GM18511 (cell line): ENCODE measurements at regions not wholly inside any gene's neighbourhood (a gene's known extent, or its start where the extent isn't known, plus 50 kb on each side); places are given as distances from the start of the nearest gene placed in this dataset.
A peak's percentile ranks its signal among the peaks of the same experiment; 100 is the strongest.

Experiments used
- ATAC-seq: cut with Tn5 transposase; IDR thresholded peaks from one replicate; pipeline ENCODE4 v1.9.1; 2021; ENCODE audit warnings: mild to moderate bottlenecking, moderate library complexity; ENCODE audit not compliant: unreplicated experiment

DNA sequence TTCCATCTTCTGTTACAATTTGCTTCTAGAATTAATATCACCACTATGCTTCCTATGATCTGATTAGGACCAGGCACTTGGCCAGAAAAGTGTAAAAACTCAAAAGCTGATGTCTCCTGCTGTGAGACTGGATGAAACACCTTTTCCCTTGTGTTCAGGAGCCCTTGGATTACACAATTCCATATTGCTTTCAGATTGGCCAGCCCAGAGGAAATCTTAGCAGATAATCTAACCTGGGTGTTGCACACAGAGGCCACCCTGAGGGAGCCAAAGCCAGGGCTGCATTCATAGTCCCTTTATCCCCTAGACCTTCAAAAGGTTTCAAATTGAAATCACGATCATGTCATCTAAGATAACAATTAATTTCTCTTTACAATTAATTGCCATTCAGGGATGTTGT is 94.1 kb upstream of the SELENOP start:
- no peak for ATAC-seq

DNA sequence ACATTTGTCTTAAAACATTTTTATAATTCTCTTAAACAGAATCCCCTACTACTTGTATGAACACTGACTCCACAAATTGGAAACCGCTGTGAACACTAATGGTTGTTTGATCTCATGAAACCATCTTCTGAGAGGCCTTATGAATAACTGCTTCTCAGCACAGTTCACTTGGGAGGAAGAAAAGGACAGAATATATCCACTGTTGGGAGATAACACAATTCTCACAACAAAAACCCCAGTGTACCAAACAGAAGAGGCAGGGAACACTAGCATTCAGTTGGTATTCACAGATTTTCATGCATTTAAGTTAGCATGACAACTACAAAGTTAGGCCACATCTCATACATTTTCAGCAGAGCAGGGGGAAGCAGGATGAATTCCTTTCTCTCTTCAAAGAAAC is 89.0 kb upstream of the SELENOP start:
- ATAC-seq = no peak

DNA sequence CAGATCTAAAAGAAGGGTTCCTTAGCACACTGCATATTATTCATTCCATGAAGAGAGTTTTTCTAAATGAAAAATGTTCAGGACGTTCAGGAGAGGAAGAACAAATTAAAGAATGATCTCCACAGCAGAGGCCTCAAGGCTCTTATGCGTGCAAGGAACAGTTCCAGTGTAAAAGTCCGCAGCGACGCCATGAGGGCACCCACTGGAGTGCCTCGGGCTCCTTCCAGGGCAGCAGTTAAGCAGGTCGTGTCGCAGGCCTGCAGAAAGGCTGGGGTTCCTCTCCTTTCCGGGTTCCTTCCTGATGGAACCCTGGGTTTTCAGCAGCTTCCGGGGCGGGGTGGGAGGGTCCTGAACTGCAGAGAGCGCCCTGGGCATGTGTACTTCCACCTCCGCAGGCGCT is 87.1 kb upstream of the SELENOP start:
- no peak for ATAC-seq

- ATAC-seq = no peak
These were observed 84.8 kb upstream of the SELENOP start for GRCh38 chr5:42896523-42896922.

GRCh38 chr5:42894057-42894456 is 82.4 kb upstream of the SELENOP start:
- ATAC-seq = no peak

DNA sequence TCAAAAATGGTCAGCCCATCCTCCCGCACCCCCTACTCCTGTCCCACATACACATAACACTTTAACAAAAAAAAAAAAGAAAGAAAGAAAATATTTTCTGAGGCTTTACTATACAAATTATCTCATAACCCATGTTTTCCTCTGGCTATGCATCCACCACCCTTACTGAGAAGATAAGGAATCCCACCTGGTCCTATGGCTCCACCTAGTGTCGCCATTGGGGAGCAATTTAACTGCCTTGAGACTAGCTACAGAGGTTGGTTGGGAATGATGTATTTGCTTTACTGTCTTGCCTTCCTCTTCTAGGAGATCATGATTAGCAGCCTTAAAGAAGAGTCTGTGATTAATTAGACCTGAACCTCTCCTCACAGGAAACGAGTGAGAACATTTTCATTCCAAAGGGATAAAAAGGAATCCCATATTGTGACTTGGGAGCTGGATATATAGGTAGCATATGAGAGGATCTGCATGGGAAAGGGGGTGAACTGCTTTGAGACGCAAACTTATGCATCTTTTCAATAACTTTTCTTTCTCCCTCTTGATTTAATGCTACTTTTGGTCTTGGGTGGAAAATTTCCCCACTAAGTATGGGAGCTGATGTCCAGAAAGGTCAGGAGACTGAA is 77.7 kb upstream of the SELENOP start:
- peak; percentile 87 for ATAC-seq

DNA sequence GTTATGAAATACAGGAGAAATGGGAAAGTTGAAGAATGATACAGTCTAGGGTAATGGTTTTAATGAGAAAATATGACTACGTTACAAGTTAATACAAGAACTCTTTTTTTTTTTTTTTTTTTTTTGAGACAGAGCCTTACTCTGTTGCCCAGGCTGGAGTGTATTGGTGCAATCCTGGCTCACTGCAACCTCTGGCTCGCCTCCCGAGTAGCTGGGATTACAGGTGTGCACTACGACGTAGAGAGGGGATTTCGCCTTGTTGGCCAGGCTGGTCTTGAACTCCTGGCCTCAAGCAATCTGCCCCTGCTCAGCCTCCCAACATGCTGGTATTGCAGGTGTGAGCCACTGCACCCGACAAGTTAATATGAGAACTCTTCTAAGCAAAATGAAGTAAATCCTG is 77.1 kb upstream of the SELENOP start:
- ATAC-seq = no peak

DNA sequence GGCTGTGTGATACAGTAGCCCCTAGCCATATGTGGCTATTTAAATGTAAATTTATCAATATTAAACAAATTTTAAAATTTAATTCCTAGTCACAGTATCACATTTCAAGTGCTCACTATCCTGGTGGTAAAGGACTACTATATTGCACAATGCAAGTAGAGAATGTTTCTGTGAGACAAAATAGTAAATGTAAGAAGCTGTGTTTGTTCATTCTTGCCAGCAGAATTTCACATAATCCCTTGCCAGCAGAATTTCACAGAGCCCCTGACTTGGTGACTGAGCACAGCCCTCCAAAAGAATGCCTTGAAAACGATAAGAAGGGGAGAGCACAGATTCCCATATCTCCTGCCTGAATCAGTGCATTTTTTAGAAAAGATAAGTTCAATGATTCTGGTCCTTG is 75.9 kb upstream of the SELENOP start:
- ATAC-seq = no peak

- no peak for ATAC-seq
These were observed 75.4 kb upstream of the SELENOP start for GRCh38 chr5:42887097-42887496.

GRCh38 chr5:42886635-42887034 is 74.9 kb upstream of the SELENOP start:
- no peak for ATAC-seq

GRCh38 chr5:42884326-42884725 is 72.6 kb upstream of the SELENOP start:
- no peak for ATAC-seq

DNA sequence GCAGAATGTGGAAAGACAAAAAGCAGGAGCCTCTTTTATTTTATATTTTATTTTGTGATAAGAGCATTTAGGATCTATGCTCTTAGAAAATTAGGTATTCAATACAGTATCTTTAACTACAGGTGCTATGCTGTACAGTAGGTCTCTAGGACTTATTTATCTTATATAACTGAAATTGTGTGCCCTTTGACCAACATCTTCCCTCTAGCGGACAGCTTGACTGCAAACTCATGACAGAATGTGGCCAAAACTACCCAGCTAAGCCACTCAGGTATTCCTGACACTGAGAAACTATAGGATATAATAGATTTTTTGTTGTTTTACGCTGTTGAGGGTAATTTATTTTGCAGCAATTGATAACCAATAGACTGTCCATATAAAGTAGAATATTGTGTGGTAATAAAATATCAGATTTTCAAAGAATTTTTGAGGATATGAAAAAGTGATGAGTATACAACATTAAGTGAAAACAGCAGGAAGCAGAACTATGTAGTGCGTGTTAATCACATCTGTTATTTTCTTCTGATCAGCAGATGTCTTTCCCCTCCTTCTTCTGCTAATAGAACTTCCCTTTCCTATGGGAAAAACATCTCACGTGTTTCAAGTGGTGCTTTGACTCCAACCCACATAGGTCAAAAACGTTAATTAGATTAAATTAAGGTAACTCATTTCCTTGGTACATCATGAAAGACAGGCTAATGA is 69.9 kb upstream of the SELENOP start:
- no peak for ATAC-seq

DNA sequence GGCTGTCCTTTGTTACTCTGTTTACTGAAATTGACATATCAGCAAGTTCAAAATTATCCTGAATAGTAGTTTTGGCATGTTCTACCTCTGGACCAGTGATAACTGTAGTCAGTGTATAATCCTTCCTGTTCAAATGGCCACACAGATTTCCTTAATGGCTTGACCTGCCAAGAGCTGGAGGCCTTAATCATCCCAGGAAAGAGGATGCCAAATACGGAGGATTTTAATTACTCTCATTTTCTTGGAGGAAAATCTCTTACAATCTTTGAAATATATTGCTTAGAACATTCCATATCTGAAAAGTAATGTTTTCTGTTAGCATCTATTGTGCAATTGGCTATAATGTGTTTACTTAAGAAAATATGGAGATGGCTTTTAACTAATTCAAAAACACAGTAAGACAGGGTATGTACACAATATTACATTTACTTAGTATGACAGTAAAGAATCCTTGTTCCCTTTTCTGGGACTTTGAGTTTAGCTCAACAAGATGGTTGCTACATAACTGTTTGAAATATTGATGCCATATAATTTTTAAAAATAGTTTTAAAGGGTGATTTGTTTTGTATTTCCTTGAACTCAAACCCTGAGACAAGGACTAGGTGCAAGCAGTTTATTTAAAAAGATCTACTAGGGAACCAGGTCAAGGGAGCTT is 68.9 kb upstream of the SELENOP start:
- ATAC-seq = no peak

- no peak for ATAC-seq
These were observed 67.6 kb upstream of the SELENOP start for GRCh38 chr5:42879291-42879690.

DNA sequence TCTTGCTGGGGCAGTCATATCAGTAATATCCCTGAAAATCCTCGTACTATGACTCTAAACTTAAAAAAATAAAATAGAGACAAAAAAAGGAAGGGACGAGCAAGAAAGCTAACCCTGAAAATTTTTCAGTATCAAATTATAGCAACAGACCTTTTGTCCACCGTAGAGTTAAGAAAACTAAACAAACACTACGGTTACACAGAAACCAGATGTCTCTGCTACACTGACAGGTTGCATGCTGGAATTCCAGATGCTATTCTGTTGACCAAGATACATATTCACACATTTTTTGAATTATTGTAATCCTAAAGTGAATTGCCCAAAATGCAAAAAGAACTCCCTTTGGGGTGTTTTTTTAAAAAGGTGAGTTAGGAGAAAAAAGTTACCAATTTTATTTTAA is 66.9 kb upstream of the SELENOP start:
- no peak for ATAC-seq

DNA sequence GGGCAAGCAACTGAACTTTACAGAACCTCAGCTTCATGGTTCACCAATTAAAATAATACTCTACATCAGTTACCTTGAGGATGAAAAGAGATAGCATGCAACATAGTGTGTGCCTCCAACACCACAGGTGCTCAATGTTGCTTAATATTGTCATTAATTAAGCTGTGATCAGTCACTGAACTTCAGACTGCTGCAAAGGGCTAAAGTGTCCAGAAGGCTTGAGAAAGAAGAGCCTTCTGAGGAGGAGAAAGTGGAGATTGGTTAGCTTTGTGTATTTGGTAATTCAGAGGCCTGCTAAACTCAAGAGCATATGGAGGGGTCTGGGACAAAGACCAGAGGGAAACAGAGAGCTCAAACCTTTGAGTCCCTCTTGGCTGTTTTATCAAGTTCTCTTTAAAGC is 66.3 kb upstream of the SELENOP start:
- no peak for ATAC-seq

DNA sequence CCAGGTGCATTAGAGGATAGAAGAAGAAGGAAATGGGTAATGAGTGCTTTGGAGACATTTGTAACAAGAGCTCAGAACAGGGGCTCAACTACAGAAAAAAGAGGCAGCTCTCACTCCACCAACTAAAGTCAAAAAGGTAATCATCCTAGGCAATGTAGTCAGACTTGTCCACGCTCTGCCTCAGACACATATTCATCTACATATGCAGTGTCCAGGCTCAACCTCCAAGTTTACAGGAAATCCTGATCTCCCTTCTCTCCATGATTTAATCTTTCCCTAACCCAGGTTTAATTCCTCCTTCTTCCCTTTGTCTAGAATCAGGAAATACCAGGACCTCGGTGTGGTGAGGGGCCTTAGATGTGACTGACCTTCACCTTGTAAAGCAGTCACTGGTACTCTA is 65.7 kb upstream of the SELENOP start:
- ATAC-seq = no peak

DNA sequence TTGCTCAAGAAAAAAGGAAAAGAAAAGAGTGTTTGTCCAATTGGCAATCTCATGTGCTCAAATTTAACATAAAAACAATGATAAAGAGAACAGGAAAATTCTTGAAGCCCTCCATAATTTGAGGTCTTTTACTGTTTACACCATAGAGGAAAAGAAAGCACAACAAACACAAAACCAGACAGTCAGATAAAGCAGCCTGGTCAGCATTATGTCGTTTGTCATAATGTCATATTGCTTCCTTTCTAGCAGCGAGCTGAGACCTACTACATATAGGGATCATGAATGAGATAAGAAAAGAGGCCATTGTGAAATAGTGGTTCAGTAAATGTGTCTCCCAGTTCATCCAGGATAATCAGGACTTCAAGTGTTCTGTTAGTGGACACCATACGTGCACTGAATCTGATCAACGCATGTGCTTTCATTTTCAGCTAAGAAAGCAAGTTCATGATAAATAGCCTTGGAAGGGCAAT is 64.7 kb upstream of the SELENOP start:
- no peak for ATAC-seq

- ATAC-seq = no peak
These were observed 64.2 kb upstream of the SELENOP start for GRCh38 chr5:42875785-42876374.

DNA sequence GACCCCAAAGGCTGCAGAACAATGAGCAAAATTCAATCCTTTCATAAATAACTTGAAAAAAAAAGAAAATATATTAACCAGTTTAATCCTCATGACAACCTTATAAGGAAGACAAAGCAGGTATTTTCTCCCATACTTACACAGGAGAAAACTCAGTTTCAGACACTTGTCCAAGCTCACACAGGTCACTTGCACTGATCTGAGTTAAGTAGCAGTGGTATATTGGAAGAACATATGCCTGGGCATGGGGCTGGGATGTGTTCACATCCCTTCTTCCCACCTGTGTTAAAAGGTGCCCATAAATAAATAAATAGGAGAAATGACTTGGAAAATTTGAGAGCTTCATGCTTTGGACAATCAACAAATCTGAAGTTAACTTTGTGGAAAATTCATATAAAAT is 63.5 kb upstream of the SELENOP start:
- ATAC-seq = no peak

DNA sequence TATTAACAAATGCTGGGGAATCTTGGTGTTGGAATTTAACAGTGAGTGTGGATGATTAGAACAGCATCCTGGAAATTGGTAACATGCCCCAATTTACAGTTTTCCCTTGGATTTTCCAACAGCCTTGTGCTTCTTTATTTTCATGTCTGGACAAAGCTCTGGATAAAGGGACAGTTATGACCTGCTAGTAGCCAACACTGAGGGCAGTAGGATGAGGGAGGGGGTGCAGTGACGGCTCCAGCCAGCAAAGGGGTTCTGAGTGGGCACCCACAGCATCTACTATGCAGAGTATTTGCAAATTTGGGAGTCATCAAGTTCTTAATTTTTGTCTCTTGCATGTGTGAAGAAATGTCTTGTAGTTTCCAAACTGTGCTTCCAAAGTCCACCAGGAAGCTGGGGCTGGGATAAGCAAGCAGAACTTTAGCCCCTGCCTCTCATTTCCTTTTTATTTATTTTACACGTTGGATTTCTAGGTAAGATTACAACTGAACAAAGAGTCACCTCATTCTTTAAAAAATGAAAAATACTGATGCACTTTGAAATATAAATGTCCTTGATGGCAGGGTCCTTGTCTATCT is 63.0 kb upstream of the SELENOP start:
- no peak for ATAC-seq

DNA sequence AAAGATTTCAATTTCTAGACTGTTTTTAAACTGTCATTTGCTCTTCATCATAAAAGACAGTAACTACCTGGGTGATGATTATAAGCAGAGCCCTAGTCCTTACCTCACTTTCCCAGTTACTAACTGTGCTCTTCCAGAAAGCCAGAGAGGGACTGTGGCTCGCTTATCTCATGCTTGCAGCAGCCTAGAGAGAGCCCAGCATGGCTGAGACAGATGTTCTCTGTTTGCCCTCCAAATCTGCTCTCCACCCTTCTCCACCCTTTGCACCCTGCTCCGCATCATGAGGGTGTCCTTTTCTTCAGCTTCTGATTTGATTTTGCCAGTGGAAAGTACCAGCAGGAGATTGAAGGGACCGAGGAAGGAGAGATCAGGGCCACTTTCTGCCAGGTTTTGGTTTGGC is 61.2 kb upstream of the SELENOP start:
- ATAC-seq = no peak
